Stimulated activated CD4-positive, alpha-beta T cell treated with anti-CD3 and anti-CD28 coated beads, Interleukin-1b, Interleukin-23, amount 100 ng/mL, for 48 hours (primary cell): ENCODE measurements at regions not wholly inside any gene's neighbourhood (a gene's known extent, or its start where the extent isn't known, plus 50 kb on each side); places are given as distances from the start of the nearest gene placed in this dataset.

ENCODE experiments used
- DNase-seq: peaks from one replicate; pipeline ENCODE4 v3.0.0-alpha.2; 2020

DNA sequence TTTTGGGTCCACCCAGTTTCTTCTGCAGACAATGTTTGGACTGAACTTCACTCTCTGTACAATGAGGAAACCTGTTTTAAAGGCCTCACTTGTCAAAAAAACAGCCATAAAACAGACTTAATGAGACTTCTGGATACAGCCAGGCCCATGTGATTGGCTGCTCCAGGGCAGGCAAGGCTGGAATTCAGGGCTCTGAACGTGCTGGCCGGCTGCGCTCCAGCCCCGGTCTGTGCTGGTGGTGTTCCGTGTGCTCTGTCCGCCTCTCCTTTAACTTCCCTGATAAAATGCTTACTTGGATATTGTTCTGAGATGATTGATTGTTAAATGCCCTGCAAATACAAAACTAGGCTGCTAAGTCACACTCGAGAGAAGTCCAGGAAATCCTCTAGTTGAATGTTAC, 131.2 kb upstream of the KLF4 start:
- no peak for DNase-seq

DNA sequence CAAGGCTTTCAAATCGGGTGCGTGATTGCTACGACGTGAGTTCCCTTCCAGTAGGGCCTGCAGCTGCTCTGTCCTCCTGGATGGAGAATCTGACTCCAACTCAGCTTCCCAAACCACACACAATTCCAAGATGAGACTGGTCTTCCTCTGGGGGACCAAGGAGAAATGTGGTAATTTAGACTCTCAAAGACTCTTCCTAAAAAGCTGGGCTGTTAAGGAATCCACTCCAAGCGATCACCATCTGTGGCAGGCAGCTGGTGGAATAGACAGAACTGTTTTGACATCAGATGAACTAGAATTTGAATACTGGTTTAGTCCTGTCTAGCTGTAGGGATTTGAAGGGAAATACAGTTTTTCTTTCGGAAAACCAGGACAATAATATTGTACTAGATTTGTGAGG, 130.7 kb upstream of the KLF4 start:
- no peak for DNase-seq

DNA sequence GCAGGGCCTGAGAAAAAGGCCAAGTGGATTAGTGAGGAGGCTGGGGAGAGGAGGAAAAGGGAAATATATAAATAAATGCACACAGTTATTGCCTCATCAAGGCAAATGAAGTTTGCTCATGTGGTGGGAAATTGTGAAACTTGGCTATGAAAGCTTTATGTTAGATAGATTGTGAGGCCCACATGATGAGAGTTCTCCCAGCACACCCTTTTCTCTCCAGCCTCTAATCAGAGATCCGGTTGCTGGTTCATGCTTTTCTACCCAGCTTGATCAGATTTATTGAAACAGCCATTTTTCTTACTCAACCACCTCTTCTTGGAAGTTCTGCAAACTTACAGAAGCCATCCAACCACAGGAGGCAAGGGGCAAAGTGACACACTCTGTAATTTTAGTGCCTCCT, 125.8 kb upstream of the KLF4 start:
- DNase-seq: no peak

DNA sequence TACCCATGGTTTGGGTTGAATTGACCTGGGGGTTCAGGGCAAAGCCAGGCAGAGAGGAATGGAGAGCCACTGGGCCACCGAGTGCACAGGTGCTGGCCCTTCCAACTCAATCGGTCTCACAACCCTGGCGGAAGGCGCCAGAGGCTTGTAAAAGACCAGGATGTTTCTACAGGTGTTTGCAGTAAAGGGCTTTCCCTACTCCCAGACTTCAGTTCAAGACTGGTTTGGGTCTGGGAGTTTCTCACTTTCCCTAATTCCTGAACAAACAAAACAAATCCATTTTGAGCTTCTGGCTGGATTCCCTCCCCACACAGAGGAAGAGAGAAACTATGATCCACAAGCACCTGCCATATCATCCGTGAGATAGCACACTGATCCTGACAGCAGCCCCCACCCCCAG, 125.2 kb upstream of the KLF4 start:
- no peak for DNase-seq

DNA sequence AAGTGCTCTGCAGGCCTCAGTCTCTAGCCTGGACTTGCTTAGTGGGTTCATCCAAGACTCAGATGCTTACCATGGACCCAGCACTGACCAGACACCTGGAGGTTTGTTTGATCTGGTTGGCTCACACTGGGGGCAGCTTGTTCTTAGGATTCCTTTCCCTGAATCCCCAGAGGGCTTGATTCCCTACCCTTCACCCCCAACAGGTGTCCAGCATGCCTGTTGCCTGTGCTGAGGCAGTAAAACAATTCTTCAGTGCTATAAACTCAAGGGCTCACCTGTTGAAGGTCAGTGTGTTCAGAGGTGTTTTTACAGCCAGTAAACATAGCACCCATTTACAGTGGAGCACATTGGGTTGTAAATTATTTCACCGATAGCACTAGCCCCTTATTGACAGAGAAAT, 123.8 kb upstream of the KLF4 start:
- DNase-seq: no peak

DNA sequence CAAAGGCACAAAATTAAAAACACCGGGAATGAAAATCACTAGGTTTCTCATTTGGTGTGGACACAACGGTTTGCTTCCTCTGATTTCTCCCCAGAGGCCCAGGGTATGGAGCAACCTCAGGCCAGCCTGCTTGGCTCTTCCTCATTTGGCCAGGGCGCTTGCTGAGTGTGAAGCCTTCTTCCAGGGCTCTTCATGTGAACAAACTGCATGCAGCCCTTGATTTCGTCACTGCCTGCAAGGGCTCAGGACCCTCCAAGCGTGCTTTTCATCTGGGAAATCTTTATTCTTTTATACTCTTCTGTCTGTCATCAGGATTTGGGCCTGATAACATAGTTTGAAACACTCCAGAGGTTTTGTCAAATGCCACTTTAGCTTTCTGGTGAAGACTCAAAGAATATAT, 122.6 kb upstream of the KLF4 start:
- DNase-seq: no peak

DNA sequence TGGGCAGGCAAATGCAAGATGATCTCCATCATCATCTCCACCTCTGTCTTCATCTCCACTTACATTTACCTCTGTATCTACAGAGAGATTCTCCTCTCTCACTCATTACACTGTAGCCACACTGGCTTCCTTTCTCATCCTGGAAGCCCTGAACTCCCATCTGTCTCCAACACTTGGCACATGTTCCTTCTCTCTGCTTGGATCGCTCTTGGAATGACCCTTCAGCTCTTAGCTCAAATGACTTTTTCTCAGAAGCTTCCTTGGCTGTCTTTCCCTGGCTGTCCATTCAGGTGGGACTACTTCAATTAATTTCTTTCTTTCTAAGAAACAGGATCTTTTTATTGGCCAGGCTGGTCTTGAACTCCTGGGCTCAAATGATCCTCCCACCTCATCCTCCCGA, 120.0 kb upstream of the KLF4 start:
- no peak for DNase-seq

DNA sequence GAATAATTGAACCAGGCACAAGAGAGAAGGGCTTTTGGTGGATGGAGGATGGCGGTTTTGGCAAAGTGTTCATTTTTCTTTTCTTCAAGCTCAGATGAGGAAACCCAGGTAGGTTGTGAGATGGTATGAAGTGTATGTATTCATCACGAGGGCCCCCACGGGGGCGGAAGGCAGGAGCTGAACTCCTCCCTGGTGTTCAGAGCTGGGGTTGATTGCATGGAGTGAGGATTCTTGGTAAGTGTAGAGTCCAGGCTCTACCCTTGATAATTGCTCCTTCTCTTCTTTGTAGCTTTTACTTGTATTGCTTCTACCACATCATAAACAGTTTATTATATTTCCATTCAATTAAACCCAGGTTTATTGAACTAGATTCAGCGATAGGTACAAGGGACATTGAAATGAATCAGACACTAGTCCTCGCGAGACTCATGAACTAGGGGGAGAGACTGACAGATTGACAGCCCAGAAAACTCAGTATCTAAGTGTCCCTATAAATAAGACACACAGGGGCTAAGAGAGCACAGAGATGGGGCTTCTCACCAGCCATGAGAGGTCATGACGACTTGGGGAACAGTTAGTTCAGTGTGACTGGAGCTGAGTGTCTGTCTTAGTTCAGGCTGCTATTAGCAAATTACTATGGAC, 116.7 kb upstream of the KLF4 start:
- no peak for DNase-seq

DNA sequence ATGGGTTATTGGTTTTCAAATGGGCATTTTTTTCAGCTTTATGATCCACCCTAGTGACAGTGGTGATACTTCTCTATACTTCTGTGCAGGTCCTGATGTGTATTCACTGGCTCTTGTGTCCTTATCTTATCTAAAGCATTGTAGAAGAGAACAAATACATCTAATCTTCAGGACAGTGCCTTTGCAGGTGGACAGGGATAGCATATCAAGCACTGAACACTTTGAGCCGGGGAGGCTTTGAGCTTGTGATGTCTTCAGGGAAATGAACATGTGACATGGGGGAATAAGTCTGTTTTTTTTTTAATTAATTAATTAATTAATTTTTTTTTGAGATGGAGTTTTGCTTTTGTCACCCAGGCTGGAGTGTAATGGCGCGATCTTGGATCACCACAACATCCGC, 115.5 kb upstream of the KLF4 start:
- no peak for DNase-seq

DNA sequence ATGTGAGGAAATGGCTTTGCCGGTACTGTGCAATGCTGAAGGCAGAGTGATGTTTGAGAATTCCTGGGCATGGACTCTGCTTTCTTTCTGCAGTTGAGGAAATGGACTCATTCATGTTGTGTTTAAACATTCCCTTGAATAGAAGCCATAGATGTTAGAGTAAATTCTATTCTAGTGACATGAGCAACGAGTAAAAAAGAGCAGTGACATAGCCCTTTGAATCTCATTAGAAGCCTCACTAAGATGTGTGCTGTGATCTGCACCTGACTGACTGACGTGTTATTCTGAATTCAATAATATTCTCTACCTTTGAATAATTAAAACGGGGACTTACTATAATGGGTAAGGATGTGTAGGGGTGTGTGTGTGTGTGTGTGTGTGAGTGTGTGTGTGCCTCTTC, 113.7 kb upstream of the KLF4 start:
- DNase-seq: no peak

DNA sequence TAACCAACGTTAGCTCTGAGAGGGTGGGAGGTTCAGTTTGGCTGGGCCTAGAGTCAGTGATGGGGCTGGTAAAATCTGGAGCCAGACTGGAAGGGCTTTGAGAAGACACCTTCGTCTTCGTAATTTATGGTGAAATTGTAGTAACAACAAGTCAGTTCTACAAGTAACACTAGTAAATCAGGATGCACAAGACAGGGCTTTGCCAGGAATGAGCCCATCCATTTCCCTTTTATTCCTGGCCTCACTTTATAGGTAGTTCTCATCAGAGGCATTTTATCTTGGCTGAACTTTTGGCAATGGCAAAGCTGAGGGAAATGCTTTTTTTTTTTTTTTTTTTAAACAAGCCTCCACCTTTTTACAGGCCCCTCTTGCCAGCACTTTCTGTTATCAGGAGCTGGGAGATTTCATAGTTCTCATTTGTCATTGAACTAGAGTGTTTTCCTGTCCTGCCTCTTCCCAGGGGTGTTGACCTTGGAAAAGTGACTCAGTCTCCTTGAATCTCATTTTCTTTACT, 110.5 kb upstream of the KLF4 start:
- DNase-seq: no peak

DNA sequence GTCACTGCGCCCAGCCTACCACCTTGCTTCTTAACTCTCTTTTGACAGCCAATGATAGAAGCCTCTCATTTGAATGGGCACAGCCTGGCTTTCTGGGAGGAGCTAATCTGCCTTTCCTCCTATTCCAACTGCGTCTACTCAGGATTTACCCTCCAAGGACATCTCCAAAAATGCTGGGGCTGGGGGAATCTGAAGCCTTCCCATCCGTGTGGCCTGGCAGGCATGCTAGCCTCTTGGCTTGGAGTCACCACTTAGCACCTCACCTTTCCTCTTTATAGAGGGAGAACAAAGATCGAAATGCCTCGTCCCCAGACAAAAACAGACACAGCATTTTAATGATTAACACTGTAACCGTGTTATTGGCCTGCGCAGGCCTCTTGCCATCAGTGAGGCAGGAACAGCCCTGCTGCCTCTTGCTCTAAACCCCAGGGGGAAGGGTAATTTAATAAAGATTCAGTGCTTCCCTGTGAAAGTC, 108.2 kb upstream of the KLF4 start:
- DNase-seq: no peak

DNA sequence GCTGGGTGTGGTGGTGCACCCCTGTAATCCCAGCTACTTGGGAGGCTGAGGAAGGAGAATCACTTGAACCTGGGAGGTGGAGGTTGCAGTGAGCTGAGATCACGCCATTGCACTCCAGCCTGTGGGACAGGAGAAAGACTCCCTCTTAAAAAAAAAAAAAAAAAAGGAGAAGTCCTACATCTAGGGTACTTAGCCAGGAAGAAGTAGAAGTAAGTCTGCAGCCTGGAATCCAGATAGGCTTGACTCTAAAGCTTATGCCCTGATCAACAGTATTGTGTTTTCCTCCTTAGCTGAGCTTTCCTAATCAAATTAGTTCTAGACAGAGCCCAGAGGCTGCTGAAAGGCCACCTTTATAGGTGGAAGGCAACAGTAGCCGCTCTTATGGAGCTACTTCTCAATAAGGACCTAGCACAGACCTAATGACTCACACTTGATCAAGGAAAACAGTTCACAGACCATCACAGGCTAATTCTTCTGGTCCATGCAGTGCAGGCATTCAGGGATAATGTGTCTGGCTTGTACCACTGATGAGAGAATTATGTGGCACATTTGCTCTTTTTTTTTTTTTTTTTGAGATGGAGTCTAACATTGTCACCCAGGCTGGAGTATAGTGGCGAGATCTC, 105.5 kb upstream of the KLF4 start:
- DNase-seq: no peak

DNA sequence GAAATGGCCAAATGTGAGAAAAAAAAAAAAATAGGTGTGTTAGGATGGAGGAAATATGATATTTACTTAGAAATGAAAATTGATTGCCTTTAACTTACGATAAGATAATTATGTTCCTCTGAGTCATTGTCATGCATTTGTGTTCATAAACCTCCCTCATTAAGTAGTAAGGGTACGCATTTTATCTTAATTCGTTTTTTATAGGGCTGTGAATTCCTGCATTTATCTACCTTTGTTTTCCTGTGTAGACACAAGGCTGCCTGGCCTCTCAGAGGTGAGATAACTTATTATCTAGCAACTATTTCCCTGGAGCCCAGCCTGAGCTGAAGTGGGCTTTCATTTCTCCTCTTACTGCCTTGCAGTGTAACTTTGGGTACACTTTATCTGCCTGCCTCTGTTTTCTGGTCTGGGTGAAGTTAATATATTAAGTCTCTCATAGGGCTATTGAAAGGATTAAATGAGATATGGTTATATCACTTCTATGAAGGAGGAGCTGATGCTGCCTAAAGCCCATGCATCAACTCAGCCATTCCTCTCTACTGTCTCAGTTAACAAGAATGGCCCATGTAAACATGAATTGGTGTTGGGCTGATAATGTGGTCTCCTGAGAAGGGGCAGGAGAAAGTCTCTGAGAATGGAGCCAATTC, 103.8 kb upstream of the KLF4 start:
- DNase-seq: no peak

DNA sequence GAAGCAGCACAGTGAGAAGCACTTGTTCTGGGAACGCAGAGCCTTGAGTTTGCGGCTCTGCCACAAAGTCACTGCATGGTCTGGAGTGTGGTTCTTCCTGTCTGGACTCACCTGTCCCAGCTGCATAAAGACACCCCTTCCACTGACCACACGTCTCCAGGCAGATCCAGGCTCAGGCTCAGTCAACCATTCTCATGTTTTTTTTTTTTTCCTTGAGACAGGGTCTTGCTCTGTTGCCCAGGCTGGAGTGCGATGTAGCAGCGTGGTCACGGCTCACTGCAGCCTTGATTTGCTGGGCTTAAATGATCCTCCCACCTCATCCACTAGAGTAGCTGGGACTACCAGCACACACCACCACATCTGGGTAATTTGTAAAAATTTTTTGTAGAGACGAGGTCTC, 102.9 kb upstream of the KLF4 start:
- no peak for DNase-seq

DNA sequence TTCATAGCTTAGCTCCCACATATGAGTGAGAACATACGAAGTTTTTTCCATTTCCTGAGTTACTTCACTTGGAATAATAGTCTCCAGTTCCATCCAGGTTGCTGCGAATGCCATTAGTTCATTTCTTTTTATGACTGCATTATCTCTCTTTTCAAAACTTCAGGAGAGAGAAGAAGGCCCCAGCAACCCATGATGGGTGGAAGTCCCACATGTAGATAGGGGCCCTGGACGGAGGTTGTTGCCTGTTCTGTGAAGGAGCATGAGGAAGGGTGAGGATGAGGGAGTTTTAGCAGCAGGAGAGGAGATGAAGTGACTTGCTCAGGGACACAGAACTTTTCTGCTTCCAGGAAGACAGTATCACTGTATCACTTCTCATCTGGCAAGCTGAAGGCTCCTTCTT, 102.2 kb upstream of the KLF4 start:
- no peak for DNase-seq

DNA sequence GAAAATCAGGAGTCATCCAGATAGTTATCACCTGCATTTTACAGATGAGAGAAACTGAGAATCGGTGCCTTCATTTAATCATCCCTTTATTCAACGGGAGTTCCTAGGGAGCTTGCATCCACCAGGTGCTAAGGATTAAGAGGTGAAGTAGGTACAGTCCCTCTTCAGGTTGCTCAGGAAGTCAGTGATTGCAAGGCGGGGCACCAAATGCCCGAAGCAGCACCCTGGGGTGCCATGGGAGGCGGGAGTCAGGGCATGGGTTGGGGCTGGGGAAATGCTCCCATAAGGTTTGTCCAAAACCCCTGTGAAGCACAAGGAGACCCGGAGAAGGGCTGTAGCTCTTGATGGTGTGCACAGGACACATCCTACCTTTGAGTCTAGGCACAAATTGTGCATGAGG, 98.8 kb upstream of the KLF4 start:
- DNase-seq: no peak

DNA sequence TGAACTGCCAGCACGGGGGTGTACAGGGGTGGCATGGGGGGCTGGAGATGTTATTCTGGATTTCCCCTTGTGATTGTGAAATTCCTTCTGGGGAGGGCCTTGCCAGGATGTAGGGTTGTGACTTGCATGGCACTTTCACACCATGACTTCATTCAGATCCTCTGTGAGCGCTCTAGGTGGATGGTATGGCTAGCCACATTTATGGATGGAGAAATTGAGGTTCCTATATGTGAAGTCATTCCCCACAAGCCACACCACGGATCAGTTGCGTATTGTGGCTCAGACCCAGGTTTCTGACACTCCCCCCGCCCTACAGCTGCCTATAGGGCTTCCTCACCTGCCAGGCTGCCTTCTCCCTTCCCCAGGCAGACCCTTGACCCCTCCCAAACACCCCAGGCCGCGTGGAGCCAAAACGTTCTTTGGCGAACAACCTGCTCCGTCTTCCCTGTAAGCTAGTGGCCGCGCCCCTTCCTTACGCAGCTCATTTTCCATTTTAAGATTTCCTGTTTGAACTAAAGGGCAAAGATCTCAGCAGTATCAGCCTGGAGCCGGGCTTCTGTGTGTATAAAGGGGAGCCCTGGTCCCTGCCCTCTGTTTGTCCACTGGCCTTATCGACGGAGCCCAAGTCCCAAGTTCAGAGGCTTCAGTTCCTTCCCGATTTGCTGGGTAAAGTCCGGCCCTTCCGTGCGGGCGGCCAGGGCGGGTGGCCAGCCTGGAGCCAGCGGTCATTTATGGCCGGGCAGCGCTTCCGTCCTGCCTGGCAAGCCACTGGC, 97.8 kb upstream of the KLF4 start:
- DNase-seq: no peak

DNA sequence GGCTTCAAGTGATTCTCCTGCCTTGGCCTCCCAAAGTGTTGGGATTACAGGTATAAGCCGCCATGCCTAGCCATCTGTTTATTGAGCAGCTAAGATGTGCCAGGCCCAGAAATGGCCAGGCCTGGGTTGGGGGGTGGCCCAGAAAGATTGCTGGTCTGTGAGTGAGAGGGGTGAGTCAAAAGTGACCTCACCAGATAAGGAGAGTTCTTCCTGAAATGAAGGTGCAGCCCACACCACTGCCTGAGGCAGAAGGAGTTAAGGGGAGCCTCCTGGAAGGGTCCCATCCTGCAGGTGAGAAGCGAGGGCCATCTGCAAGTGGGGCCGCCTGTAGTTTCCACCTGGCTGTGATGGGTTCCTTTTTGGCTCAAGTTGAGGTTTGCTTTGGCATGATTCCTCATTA, 96.9 kb upstream of the KLF4 start:
- no peak for DNase-seq

DNA sequence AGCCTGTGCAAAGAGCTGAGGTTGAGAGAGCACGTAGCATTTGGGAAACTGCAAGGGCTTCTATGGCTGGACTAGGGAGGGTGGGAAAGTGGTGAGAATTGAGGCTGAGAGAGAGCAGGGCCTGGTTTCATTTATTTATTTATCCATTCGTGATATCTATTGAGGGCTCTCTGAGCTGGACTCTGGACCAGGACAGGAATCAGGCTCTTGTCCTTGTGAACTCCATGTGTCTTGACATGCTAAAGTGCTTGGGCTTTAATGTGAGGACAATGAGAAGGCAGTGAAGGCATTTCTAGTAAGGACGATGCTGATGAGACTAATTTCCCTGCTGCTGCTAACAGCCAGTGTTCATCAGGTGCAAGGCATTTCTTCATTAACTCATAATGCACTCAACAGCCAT, 95.9 kb upstream of the KLF4 start:
- DNase-seq: no peak

DNA sequence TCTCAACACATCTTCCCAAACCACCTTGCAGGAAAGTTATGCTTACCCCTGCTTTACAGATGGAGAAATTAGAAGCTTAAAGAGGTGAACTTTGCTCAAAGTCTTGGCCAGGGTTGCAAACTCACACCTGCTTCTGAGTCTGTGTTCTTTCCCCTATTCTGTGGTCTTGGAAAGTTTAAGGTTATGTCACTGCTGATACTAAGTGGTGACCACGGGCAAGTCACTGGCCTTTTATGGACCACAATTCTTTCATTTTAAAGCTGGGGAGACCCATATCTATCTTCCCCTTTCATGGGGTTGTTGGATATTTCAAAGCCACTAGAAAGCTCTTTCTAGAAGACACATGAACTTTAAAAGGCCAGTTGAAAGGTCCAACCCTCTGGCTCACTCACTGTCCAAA, 95.4 kb upstream of the KLF4 start:
- DNase-seq: no peak

DNA sequence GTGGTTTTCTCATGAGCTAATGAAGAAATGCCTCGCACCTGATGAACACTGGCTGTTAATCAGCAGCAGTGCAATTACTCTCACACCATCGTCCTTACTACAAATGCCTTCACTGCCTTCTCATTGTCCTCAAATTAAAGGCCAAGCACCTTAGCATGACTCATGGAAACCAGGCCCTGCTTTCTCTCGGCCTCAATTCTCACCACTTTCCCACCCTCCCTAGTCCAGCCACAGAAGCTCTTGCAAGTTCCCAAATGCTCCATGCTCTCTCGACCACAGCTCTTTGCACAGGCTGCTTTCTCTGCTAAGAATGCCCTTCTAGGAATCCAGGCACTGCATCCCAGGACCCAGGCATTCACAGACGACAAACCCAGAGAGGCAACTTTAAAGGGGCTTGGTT, 94.6 kb upstream of the KLF4 start:
- DNase-seq: no peak

DNA sequence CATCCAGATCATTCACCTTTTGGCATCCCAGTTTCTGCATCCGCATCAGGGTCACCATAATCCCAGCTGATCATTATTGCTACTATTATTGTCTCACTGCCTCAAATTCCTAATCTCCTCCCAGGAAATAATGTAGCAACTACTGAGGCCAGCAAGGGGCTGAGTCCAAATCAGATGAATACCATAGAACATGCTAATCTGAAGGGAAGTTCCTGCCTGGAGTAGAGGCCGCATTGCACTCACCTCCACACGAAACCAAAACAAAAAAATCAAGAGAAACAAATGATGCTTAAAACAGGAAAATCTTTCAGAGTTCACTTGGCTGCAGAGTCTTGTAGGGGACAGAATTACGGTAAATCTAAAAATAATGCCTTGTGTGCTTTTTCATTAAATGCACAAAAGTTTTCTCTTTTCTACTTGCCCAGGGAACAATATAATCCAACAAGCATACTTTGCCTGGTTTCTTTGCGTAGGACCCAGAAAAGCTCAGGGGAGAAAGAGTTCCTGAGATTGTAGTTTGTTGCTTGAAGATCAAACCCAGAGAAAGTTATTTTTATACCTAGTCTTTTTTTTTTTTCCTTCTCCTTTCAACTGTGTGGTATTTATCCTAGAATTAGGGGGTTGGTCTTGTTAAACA, 87.7 kb upstream of the KLF4 start:
- DNase-seq: no peak
